ENCODE measurements at regions not wholly inside any gene's neighbourhood (a gene's known extent, or its start where the extent isn't known, plus 50 kb on each side); places are given as distances from the start of the nearest gene placed in this dataset.

DNA sequence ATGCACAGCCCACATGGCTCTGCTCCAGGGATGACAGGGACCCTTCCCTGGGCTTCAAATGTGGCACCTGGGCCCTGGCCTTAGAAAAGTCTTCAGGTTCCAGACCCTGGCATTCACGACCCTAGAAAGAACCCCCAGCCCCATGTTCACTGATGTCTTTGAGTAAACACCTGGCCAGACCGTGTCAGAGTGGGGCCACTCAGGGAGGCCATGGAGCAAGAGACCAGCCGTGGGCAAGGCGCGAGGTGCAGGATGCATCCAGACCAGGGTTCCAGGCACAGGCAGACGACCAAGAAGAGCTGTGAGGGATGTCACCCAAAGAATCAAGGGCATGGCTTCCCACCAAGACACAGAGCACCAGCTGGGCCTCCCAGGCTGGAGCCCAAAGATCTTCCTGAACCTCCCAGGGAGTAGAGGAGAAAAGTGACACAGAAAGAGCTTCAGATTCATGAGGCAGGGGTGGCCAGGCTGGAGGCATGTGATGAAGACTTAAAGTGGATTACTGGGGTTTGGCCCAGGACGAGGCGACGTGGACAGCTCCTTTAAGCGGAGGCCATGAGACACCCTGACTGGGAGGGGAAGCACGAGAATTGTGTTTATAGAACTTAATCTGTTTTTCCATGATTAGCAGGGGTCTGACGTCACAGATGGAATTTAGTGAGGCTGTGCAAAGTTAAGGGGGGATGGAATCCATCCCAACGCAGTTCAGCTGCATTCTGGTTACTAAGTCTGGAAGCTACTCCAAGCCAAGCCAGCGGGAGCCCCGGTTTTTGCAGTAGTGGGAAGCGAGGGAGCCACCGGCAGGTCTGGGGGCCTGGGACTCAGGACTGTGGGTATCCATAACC, 61.6 kb downstream of the ARL6IP4 start:
- no peaks in the 10 kb centered on the region for H3K36me3 ChIP-seq (ENCODE audit: control insufficient read depth, insufficient read depth, low read length)
- H3K4me3 ChIP-seq (replicated peaks; ENCODE audit: low read depth, low read length), result no peak overlapping the region
- TF ChIP-seq, protein P1, sequence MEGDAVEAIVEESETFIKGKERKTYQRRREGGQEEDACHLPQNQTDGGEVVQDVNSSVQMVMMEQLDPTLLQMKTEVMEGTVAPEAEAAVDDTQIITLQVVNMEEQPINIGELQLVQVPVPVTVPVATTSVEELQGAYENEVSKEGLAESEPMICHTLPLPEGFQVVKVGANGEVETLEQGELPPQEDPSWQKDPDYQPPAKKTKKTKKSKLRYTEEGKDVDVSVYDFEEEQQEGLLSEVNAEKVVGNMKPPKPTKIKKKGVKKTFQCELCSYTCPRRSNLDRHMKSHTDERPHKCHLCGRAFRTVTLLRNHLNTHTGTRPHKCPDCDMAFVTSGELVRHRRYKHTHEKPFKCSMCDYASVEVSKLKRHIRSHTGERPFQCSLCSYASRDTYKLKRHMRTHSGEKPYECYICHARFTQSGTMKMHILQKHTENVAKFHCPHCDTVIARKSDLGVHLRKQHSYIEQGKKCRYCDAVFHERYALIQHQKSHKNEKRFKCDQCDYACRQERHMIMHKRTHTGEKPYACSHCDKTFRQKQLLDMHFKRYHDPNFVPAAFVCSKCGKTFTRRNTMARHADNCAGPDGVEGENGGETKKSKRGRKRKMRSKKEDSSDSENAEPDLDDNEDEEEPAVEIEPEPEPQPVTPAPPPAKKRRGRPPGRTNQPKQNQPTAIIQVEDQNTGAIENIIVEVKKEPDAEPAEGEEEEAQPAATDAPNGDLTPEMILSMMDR (IDR thresholded peaks at IDR 0.05; ENCODE audit: insufficient read depth, low read length, poor library complexity, severe bottlenecking), result no peak
- no peaks in the 10 kb centered on the region; the same call in 1 of the 2 replicates for H3K27me3 ChIP-seq (replicated peaks; ENCODE audit: control insufficient read depth, insufficient read depth, low read length)
- DNase-seq (ENCODE audit: extremely low read depth, insufficient read length), result no peak

DNA sequence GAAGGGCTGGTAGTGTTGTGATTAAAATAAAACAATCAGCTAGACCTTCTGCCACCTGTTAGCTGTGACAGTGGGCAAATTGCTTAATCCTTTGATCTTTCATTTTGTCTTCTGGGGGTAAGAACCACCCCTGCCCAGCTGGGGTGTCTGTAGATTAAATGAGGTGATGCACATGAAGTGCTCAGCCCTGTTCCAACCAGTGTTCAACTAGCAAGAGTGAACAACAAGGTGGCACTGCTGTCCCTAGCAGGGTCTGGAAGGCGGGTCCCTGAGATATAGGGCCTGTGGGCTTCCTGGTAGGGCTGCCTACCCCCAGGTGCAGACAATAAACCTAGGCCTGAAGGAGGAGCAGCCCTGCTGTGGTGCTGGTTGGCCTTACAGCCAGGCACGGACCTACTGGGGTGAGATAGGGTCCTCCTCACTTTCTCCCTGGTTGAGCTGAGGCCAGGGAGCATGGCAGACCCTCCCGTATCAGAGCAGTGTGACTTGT, 60.6 kb downstream of the ARL6IP4 start:
- DNase-seq (ENCODE audit: extremely low read depth, insufficient read length), result no peak
- no peaks in the 10 kb centered on the region; the same call in 1 of the 2 replicates for H3K27me3 ChIP-seq (replicated peaks; ENCODE audit: control insufficient read depth, insufficient read depth, low read length)
- no peak overlapping the region for H3K4me3 ChIP-seq (replicated peaks; ENCODE audit: low read depth, low read length)
- no peaks in the 10 kb centered on the region for H3K36me3 ChIP-seq (ENCODE audit: control insufficient read depth, insufficient read depth, low read length)
- TF ChIP-seq, protein P1 (IDR thresholded peaks at IDR 0.05; ENCODE audit: insufficient read depth, low read length, poor library complexity, severe bottlenecking), result no peak

DNA sequence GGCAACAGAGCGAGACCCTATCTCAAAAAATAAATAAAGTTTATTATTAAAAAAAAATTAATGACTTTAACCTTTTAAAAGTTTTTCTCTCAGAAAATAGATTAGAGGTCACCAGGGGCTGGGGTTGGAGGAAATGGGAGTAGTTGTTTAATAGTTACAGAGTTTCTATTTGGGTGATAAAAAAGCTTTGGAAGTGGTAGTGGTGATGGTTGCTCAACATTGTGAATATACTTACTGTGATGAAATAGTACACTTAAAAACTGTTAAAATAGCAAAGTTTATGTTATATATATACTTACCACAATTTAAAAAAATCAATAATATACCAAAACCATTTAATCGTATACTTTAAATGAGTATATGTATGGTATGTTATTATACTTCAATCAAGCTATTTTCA, 59.6 kb downstream of the ARL6IP4 start:
- Histone ChIP-seq H3K36me3 (ENCODE audit: control insufficient read depth, insufficient read depth, low read length) (no peaks in the 10 kb centered on the region), H3K4me3 (replicated peaks; ENCODE audit: low read depth, low read length) (no peak overlapping the region), H3K27me3 (replicated peaks; ENCODE audit: control insufficient read depth, insufficient read depth, low read length) (no peaks in the 10 kb centered on the region; the same call in 1 of the 2 replicates)
- TF ChIP-seq, protein P1 (IDR thresholded peaks at IDR 0.05; ENCODE audit: insufficient read depth, low read length, poor library complexity, severe bottlenecking), result no peak
- no peak for DNase-seq (ENCODE audit: extremely low read depth, insufficient read length)

DNA sequence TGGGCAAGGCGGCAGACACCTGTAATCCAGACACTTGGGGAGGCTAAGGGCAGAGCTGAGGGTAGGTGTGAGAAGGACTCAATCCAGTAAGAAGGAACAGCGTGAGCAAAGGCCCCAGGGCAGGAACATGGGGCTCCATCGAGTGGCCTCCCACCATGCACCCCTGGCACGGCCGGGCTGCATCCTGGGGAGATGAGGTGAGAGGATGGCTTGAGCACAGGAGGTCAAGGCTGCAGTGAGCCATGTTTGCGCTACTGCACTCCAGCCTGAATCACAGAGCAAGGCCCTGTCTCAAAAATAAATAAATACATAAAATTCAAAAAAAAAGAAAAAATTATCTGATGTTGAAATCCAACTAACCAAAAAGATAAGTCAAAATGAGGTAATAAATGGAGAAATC, 58.5 kb downstream of the ARL6IP4 start:
- no peaks in the 10 kb centered on the region; the same call in 1 of the 2 replicates for H3K27me3 ChIP-seq (replicated peaks; ENCODE audit: control insufficient read depth, insufficient read depth, low read length)
- TF ChIP-seq, protein P1 (IDR thresholded peaks at IDR 0.05; ENCODE audit: insufficient read depth, low read length, poor library complexity, severe bottlenecking), result no peak
- no peaks in the 10 kb centered on the region for H3K36me3 ChIP-seq (ENCODE audit: control insufficient read depth, insufficient read depth, low read length)
- no peak for DNase-seq (ENCODE audit: extremely low read depth, insufficient read length)
- no peak overlapping the region for H3K4me3 ChIP-seq (replicated peaks; ENCODE audit: low read depth, low read length)

DNA sequence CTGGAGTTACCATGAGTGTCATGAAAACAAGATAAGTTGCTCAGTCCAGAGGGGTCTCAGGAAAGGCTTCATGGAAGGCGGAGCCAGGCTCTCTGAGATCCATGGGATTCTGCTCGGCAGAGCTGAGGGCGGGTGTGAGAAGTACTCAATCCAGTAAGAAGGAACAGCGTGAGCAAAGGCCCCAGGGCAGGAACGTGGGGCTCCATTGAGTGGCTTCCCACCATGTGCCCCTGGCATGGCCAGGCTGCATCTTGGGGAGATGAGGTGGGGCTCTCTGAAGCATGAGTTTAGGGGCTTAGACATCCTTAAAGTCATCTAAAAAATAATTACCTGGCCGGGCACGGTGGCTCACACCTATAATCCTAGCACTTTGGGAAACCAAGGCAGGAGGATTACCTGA, 58.0 kb downstream of the ARL6IP4 start:
- no peak for DNase-seq (ENCODE audit: extremely low read depth, insufficient read length)
- H3K27me3 ChIP-seq (replicated peaks; ENCODE audit: control insufficient read depth, insufficient read depth, low read length), result no peaks in the 10 kb centered on the region

More for the DNA sequence above, 58.0 kb downstream of the ARL6IP4 start:
- Histone ChIP-seq H3K4me3 (replicated peaks; ENCODE audit: low read depth, low read length) (no peak overlapping the region), H3K36me3 (ENCODE audit: control insufficient read depth, insufficient read depth, low read length) (no peaks in the 10 kb centered on the region)
- TF ChIP-seq, protein P1 (IDR thresholded peaks at IDR 0.05; ENCODE audit: insufficient read depth, low read length, poor library complexity, severe bottlenecking), result no peak
